ENCODE measurements at regions not wholly inside any gene's neighbourhood (a gene's known extent, or its start where the extent isn't known, plus 50 kb on each side); places are given as distances from the start of the nearest gene placed in this dataset.

DNA sequence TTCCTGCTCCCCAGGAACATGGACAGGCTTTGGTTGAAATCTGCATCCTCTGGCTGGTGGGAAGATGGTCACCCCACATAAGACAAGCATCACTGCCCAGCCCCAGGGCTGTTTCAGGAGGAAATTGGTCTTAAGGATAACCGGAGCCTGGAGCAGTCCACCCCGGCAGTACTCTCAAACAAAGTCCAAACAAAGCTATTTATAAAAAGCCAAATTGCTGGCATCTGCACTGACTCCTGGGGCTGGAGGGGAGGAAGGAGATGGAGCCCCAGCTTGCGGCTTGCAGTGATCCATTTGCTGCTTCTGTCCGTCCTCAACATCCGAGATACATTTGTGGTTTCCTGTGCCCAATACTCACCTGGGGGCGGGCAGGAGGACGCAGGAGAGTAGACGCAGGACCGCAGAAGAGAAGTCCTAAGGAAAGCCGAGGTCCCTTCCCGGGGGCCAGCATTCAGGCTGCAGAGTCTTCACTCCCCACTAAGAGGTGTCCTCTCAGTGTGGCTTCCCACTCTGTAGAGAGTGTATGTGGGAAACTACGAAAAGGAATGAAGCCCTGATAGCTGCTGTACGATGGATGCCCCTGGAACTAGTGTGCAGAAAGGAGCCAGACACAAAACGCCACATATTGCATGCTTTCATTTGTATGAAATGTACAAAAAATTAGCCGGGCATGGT lies 107.3 kb upstream of the FGF3 start:
- H3K4me1 Mint-ChIP-seq = peaks cover 7 to 11% (median 7%) of the 10 kb centered on the region in 4 donors
- no peak for ATAC-seq
- H3K4me3 Mint-ChIP-seq = no peak overlapping the region
- peaks cover 0 to 2% (median 0%) of the 10 kb centered on the region in 3 donors for H3K36me3 Mint-ChIP-seq
- peak in 1 of 10 donors; percentile 16 for DNase-seq
- POLR2A ChIA-PET = no interaction called here
- no peak overlapping the region for H3K27ac Mint-ChIP-seq
- H3K9me3 Mint-ChIP-seq = peaks cover 0 to 3% (median 0%) of the 10 kb centered on the region in 9 donors
- peaks cover 30 to 78% (median 58%) of the 10 kb centered on the region in 5 donors for H3K27me3 Mint-ChIP-seq

DNA sequence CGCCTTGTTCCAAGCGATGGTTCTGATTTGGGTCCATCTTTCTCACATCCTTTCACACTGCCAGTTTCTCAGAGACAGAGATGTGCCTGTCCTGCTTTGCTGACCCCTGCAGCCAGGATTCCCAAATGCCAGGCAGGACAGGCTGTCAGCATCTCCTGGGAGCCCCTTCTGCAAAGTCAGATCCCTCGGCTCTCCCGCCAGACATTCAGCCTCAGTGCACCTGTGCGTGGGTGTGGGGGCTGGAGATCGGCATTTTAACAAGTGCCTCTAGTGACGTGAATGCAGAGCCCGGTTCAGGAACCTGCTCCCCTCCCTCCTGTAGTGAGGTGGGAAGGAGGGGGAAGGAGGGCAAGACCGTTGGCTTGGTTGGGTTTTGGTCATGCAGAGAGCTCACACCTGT lies 108.9 kb upstream of the FGF3 start:
- Mint-ChIP-seq H3K4me3 (no peak overlapping the region), H3K27ac (peak overlapping the region in 1 of 10 donors; percentile 2), H3K36me3 (peaks cover 0 to 2% (median 0%) of the 10 kb centered on the region in 3 donors), H3K4me1 (peaks cover 7 to 11% (median 7%) of the 10 kb centered on the region in 4 donors), H3K9me3 (peaks cover 0 to 3% (median 0%) of the 10 kb centered on the region in 9 donors), H3K27me3 (peaks cover 28 to 71% (median 49%) of the 10 kb centered on the region in 5 donors)
- no peak for ATAC-seq
- POLR2A ChIA-PET = no interaction called here
- peak in 1 of 10 donors; percentile 21 for DNase-seq

DNA sequence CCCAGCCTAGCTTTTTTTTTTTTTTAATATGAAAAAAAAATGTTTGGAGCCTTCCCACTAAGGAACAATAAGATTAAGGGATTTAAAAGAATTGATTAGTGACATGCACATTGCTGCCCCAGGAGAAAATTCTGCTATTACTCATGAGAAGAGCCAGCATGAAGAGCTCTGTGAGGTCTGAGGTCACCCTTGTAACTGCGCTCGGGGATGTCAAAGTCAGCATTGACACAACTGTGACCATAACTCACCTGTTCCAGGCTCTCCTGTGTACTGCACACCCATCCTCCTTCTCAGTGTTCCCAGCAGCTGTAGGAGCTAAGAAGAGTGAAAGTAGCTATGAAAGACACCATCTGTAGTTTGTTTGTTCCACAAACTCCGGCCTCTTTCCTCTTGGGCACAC lies 109.8 kb upstream of the FGF3 start:
- Mint-ChIP-seq H3K4me3 (no peak overlapping the region), H3K27me3 (peaks cover 23 to 64% (median 42%) of the 10 kb centered on the region in 5 donors), H3K4me1 (peaks cover 7 to 11% (median 7%) of the 10 kb centered on the region in 4 donors), H3K27ac (no peak overlapping the region), H3K9me3 (peaks cover 0 to 3% (median 0%) of the 10 kb centered on the region in 9 donors), H3K36me3 (peaks cover 0 to 2% (median 0%) of the 10 kb centered on the region in 3 donors)
- DNase-seq (no peak), ATAC-seq (no peak)
- POLR2A ChIA-PET = no interaction called here

DNA sequence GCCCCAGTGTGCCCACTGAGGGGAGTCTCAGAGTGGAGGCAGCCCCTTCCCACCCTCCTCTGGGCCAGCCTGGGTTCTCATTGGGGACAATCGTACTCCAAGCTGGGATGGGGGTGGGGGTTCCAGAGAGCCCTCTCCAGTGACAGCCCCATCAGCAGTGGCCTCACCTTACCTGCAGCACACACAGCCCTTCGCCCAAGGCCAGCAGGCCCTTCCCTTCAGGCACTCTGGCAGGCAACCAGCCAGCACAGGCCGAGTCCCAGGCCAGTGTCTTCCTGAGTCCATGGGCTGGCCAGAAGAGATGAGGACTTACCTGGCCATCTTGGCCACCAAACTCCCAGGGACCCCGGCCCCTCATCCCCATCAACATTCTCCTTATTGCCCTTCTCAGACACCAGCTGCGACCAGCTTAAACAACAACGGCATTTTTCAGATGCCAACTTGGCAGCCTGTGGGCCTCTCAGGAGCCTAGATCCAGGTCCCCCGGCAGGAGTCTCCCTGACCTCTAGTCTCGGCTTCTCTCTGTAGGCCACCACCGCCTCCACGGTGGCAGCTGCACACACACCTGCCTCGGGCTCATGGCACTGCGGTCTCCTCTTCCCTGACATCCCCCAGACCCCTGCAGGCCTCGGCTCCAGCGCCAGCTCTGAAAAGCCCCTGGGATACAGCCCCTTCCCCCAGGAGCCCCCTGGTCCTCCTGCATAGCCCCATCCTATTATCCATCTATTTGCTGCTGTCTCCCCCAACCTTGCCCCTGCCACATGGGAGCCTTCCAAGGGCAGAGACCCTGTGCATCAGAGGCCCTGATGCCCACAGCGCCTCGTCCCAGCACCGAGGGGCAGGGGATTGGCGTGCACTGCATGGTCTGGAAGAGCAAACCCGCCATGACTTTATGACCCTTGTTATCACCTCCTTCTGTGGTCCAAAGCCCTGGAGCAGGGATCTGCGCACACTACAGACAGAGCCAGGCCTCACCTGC lies 111.2 kb upstream of the FGF3 start:
- H3K9me3 Mint-ChIP-seq = peaks cover 0 to 3% (median 0%) of the 10 kb centered on the region in 9 donors
- H3K36me3 Mint-ChIP-seq = no peaks in the 10 kb centered on the region
- no peak overlapping the region for H3K4me3 Mint-ChIP-seq
- ATAC-seq (no peak), DNase-seq (peak in 1 of 10 donors; percentile 58)
- no peak overlapping the region for H3K27ac Mint-ChIP-seq
- peaks cover 11 to 50% (median 33%) of the 10 kb centered on the region in 5 donors for H3K27me3 Mint-ChIP-seq
- peaks cover 4 to 6% (median 6%) of the 10 kb centered on the region in 4 donors for H3K4me1 Mint-ChIP-seq
- POLR2A ChIA-PET = no interaction called here

DNA sequence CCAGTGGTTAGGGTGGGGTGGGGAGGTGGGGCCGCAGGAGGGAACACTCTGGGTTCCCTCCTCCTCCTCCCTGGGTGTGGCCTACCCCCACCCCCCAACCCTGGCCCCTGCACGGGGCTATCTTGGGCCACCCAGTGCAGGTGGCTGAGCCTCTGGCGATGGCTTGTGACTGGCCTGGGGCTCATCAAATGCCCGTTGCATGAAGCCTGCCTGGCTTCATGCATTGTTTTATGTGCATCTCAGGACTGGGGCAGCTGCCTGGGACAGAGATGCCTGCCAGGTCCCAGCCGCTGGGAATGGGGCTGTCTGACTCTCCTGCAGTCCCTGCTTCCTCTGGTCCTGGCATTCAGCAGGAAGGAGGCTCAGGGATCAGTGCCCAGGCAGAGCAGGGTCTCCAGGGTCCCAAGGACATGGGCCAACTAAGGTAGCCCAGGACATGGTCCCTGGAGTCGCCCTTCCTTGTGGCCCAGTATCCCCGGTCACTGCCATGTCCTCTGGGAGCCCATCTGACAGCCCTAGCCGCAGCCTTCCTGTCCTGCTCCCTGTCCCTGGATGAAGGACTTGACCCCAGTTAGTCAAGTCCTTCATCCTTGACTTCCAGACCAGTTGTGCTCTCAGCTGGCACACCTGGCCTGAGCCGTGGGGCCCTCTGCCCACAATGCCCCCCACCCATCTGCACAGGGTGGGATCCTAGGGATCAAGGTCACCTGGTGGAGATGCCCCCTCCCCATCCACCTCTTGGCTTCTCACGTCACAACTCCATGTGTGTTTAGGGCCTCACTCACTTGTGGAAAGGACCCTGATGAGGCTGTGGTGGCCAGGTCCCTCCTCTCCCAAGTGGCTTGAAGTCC lies 112.1 kb upstream of the FGF3 start:
- DNase-seq = peak in 1 of 10 donors; percentile 53
- ATAC-seq = no peak
- no peak overlapping the region for H3K27ac Mint-ChIP-seq
- H3K27me3 Mint-ChIP-seq = peaks cover 6 to 41% (median 30%) of the 10 kb centered on the region in 5 donors
- POLR2A ChIA-PET = no interaction called here
- no peaks in the 10 kb centered on the region for H3K4me1 Mint-ChIP-seq
- H3K9me3 Mint-ChIP-seq = peaks cover 0 to 3% (median 0%) of the 10 kb centered on the region in 9 donors
- no peaks in the 10 kb centered on the region for H3K36me3 Mint-ChIP-seq
- no peak overlapping the region for H3K4me3 Mint-ChIP-seq

DNA sequence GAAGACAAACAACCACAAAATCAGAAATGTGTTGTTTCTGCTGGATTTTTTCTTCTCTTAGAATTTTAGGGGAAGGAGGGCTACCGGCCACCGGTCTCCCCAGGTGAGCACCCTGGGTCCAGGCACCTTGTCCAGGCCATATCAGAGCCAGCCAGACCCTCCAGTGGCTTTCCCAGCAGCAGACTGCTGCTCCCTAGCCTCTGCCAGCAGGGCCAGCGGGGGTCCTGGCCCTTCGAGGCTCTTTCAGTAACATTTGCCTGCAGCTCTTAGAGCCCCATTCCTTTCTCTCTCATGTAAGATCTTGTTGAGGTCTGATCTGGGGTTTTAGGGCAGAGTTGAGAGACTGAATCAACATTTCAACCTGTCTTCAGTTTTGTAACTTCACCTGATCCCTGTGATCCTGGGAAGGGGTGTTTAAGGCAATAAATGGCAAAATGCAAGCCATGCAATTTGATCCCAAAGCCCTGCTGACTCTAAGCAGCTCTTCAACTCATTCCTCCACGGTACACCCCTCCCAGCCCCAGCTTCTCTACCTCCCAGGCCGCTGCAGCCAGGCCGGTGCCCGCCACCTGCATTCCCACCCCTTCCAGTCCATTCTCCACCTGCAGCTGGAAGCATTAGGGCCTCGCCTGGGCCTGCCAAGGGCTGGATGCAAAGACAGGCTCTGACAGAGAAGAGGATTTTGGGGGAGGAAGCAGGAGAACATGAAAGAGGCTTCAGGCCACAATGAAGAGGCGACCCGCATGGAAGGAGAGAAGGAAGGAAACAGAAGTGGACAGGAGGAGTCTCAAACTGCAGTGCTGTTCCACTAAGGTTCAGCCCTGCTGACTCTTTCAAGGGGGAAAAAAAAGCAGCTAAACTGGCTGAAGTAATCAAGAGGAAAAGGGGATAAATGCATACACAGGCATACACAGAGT lies 113.0 kb upstream of the FGF3 start:
- DNase-seq (peak in 1 of 10 donors; percentile 30), ATAC-seq (no peak)
- H3K4me1 Mint-ChIP-seq = no peaks in the 10 kb centered on the region
- H3K36me3 Mint-ChIP-seq = no peaks in the 10 kb centered on the region
- POLR2A ChIA-PET = no interaction called here
- peak overlapping the region in 1 of 10 donors; percentile 38 for H3K4me3 Mint-ChIP-seq
- peak overlapping the region in 1 of 10 donors; percentile 13 for H3K27ac Mint-ChIP-seq
- H3K27me3 Mint-ChIP-seq = peaks cover 5 to 34% (median 21%) of the 10 kb centered on the region in 5 donors
- peaks cover 0 to 7% (median 2%) of the 10 kb centered on the region in 9 donors for H3K9me3 Mint-ChIP-seq

DNA sequence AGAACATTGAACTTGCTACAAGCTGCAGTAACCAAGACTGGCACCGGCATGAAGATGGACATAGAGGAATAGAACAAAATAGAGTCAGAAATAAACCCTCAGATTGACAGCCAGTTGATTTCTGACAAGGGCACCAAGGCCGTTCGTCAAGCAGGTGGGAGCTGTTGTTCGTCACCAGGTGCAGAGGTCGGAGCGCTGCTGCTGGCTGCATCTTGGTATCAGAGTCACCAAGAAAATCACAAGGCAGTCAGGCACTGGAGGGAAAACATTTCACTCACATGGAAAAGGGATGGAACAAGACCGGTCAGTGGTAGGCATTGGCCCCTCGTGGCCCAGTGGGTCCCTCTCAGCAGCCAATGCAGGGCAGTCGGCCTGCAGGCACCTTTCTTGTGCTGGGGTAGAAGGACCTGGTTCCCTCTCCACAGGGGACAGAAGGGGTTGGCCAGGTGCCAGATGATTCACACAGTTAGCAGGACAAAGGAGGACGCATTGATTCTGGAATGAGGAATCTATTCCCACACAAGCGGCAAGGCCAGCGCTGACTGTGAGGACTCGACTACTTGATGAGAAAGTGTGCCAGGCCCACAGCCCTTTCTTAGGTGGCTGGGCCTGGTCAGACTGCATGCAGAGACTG lies 115.8 kb upstream of the FGF3 start:
- H3K4me3 Mint-ChIP-seq = no peak overlapping the region
- no peak for ATAC-seq
- peaks cover 0 to 21% (median 11%) of the 10 kb centered on the region in 5 donors for H3K27me3 Mint-ChIP-seq

DNA sequence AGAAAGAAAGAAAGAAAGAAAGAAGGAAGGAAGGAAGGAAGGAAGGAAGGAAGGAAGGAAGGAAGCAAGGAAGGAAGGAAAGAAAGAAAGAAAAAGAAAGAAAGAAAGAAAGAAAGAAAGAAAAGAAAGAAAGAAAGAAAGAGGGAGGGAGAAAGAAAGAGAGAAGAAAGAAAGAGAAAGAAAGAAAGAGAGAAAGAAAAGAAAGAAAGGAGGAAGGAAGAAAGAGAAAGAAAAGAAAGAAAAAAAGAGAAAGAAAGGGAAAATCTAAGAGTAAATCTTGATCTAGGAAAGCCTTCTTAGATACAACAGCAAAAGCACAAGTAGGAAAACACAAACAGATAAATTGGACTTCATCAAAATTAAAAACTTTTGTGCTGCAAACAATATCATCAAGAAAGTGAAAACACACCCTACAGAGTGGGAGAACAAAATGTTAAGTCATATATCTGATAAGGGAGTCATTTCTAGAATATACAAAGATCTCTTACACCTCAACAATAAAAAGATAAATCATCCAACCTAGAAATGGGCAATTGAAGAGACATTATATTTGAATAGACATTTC lies 116.8 kb upstream of the FGF3 start:
- no peaks in the 10 kb centered on the region for H3K4me1 Mint-ChIP-seq
- no peaks in the 10 kb centered on the region for H3K36me3 Mint-ChIP-seq
- no peak overlapping the region for H3K27ac Mint-ChIP-seq
- peaks cover 5 to 19% (median 12%) of the 10 kb centered on the region in 5 donors for H3K27me3 Mint-ChIP-seq
- H3K4me3 Mint-ChIP-seq = no peak overlapping the region
- POLR2A ChIA-PET = no interaction called here
- H3K9me3 Mint-ChIP-seq = peaks cover 0 to 6% (median 0%) of the 10 kb centered on the region in 9 donors
- DNase-seq = no peak
- ATAC-seq = no peak

More for the DNA sequence above, 115.8 kb upstream of the FGF3 start:
- Mint-ChIP-seq H3K9me3 (peaks cover 0 to 6% (median 0%) of the 10 kb centered on the region in 9 donors), H3K36me3 (no peaks in the 10 kb centered on the region), H3K27ac (no peak overlapping the region), H3K4me1 (no peaks in the 10 kb centered on the region)
- peak in 1 of 10 donors; percentile 15 for DNase-seq
- POLR2A ChIA-PET = no interaction called here

DNA sequence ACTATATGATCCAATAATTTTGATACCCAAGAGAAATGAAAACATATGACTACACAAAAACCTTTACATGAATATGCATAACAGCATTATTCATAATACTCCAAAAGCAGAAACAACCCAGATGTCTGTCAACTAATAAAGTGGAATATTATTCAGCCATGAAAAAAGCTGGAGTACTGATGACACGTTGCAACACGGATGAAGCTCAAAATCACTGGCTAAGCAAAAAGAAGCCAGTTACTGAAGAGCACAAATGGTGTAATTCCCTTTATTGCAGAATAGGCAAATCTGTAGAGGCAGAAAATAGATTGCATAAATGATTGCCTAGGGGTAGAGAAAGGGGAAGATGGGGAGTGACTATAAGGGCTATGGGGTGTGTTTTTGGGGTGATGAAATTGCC lies 117.6 kb upstream of the FGF3 start:
- no peak overlapping the region for H3K4me3 Mint-ChIP-seq
- H3K27ac Mint-ChIP-seq = no peak overlapping the region
- no peaks in the 10 kb centered on the region for H3K4me1 Mint-ChIP-seq
- peaks cover 0 to 6% (median 0%) of the 10 kb centered on the region in 9 donors for H3K9me3 Mint-ChIP-seq
- DNase-seq (no peak), ATAC-seq (no peak)
- POLR2A ChIA-PET = no interaction called here
- peaks cover 8 to 22% (median 18%) of the 10 kb centered on the region in 5 donors for H3K27me3 Mint-ChIP-seq
- H3K36me3 Mint-ChIP-seq = no peaks in the 10 kb centered on the region

DNA sequence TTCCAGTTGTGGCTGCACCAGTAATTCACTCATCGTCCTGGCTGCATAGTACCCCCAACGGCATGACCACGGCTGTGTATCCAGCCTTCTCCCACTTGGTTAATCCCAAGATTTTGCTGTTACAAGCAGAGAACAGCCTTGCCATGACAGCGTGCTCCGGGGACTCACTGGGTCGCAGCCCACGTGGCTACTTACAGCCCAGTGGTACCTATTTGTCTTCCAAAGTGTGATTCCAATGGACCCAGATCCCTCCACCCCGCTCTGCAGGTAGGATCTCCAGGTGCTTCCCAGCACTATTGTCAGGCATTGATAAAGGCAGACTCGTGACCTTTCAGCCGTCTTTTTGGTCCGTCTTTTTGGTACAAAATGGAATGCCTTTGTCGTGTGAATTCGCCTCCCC lies 119.0 kb upstream of the FGF3 start:
- DNase-seq = no peak
- ATAC-seq = no peak
- no peak overlapping the region for H3K27ac Mint-ChIP-seq
- no peaks in the 10 kb centered on the region for H3K36me3 Mint-ChIP-seq
- POLR2A ChIA-PET = no interaction called here
- H3K9me3 Mint-ChIP-seq = peaks cover 0 to 6% (median 0%) of the 10 kb centered on the region in 9 donors
- H3K4me1 Mint-ChIP-seq = no peaks in the 10 kb centered on the region
- no peak overlapping the region for H3K4me3 Mint-ChIP-seq
- H3K27me3 Mint-ChIP-seq = peaks cover 8 to 28% (median 21%) of the 10 kb centered on the region in 5 donors

Measured in naive thymus-derived CD8-positive, alpha-beta T cell (primary cell).